ENCODE measurements at regions not wholly inside any gene's neighbourhood (a gene's known extent, or its start where the extent isn't known, plus 50 kb on each side); places are given as distances from the start of the nearest gene placed in this dataset.

DNA sequence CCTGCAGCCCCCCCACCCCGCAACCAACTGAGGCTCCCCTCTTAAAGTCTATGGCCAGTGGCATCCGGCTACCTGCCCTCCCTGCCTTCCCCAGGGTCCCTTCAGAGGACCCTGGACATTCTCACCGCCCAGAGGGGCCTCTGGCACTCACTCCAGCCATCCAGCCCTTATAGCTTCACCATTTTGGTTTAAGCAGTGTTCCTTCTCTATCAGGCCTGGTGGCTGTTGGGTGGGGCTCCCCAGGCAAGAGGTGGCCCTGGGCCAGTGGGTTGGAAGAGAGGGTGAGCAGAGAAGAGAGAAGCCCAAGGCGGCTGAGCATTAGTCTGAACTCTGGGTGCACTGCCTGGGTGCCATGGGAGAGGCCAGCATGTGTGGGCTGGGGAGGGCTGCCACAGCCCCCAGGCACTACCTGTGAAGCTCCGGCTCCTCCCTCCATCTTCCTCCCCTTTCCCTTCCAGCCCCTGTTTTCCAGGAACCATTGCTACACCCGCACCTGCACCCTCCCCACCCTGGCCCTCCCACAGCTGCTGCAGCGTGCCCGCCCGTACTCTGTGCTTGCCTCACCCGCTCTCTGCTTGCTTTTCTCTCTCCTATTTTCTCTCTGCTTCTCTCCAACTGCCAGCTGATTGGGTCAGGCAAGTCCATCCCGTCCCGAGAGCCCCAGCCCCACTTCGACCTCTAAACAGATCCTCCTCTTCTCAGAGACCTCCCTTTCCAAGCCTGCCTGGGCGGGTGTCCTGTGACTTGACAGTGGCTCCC lies 168.2 kb downstream of the TBC1D2B start:
- H3K79me1 ChIP-seq (ENCODE audit: low read depth, low read length): no peaks in the 10 kb centered on the region
- no peak for DNase-seq (ENCODE audit: low read depth in 1 of 2, low spot score in 2 of 2)
- no peak overlapping the region for H3K18ac ChIP-seq (ENCODE audit: extremely low read depth, low read length)
- H4K91ac ChIP-seq (replicated peaks; ENCODE audit: insufficient read length, low read length): no peak overlapping the region
- H2BK120ac ChIP-seq (replicated peaks; ENCODE audit: low read depth, low read length): no peak overlapping the region
- H2BK20ac ChIP-seq (ENCODE audit: low read length): no peak overlapping the region
- H2BK12ac ChIP-seq (ENCODE audit: low read depth, low read length): no peak overlapping the region; the same call in 1 of the 2 replicates
- no peak overlapping the region for H4K5ac ChIP-seq (ENCODE audit: insufficient read length, low read depth, low read length)
- H4K20me1 ChIP-seq (replicated peaks in 1 of 2; ENCODE audit: control insufficient read depth in 1 of 2, insufficient read depth in 2 of 2, low read length in 2 of 2): no peaks in the 10 kb centered on the region
- H3K27ac ChIP-seq (ENCODE audit: low read depth, low read length): no peak overlapping the region
- no peak for FAIRE-seq
- H3K4me1 ChIP-seq (replicated peaks in 1 of 4; ENCODE audit: control insufficient read depth in 3 of 4, insufficient read depth in 4 of 4, low read length in 3 of 4): no peaks in the 10 kb centered on the region; a peak in 1 of 7 replicates
- no peak overlapping the region for H3K9ac ChIP-seq (replicated peaks in 1 of 4; ENCODE audit: extremely low read depth in 1 of 4, low read depth in 3 of 4, low read length in 3 of 4)
- no peaks in the 10 kb centered on the region for H3K23me2 ChIP-seq (ENCODE audit: low read depth, low read length)
- H3K4ac ChIP-seq (replicated peaks; ENCODE audit: insufficient read length, low read depth, low read length): no peak overlapping the region
- no peak overlapping the region for H2BK15ac ChIP-seq (ENCODE audit: low read length)
- H2AFZ ChIP-seq (ENCODE audit: low read length): no peak overlapping the region
- H3K9me3 ChIP-seq (ENCODE audit: insufficient read depth in 2 of 2, low read depth in 1 of 2, low read length in 1 of 2): no peaks in the 10 kb centered on the region
- H3K27me3 ChIP-seq (replicated peaks in 1 of 4; ENCODE audit: control insufficient read depth in 3 of 4, extremely low read depth in 1 of 4, insufficient read depth in 3 of 4, low read length in 3 of 4): no peaks in the 10 kb centered on the region
- H3K4me2 ChIP-seq (ENCODE audit: insufficient read depth in 1 of 2, low read depth in 2 of 2, low read length in 2 of 2): no peak overlapping the region
- H3K4me3 ChIP-seq (ENCODE audit: extremely low read depth in 1 of 4, insufficient read depth in 2 of 4, low read depth in 3 of 4, low read length in 4 of 4): no peak overlapping the region
- H2BK5ac ChIP-seq (ENCODE audit: low read depth, low read length): no peak overlapping the region
- ChIA-PET CTCF (ENCODE audit: partially characterized antibody) (interaction anchor here (0.5 to 3.7 kb wide), 19 partner anchors 9 to 271 kb away, joined by 3 to 29 read pairs (median 4); no protein-coding TSS in a partner anchor), POLR2A (ENCODE audit: partially characterized antibody) (no interaction called here)
- no peaks in the 10 kb centered on the region for H3K79me2 ChIP-seq (ENCODE audit: control insufficient read depth in 1 of 2, insufficient read depth in 2 of 2, low read length in 2 of 2)
- 78% methylated on average over 9 of the region's 14 CpGs; no CpG with 5 or more reads in 1 of the 2 experiments for WGBS, 2 experiments (ENCODE audit: extremely low coverage in 1 of 2, insufficient coverage in 1 of 2, insufficient read length in 1 of 2, insufficient replicate concordance in 2 of 2, low coverage in 1 of 2, low lambda C conversion rate in 2 of 2, missing lambda C conversion rate in 1 of 2)
- no peaks in the 10 kb centered on the region for H3K36me3 ChIP-seq (ENCODE audit: control insufficient read depth in 2 of 4, insufficient read depth in 4 of 4, low read length in 3 of 4)
- no peak overlapping the region for H3K14ac ChIP-seq (ENCODE audit: insufficient read length)
- H2AK5ac ChIP-seq (ENCODE audit: low read depth, low read length): no peak overlapping the region
- no peak overlapping the region for H3K56ac ChIP-seq (replicated peaks; ENCODE audit: insufficient read length, low read depth, low read length)
- no peak overlapping the region for H4K8ac ChIP-seq (ENCODE audit: extremely low read depth, insufficient read depth, low read length)
- H3K23ac ChIP-seq (ENCODE audit: insufficient read length): no peak overlapping the region

All from H1 (cell line).